GM18508 (cell line): ENCODE measurements at regions not wholly inside any gene's neighbourhood (a gene's known extent, or its start where the extent isn't known, plus 50 kb on each side); places are given as distances from the start of the nearest gene placed in this dataset.

Source experiments
- ATAC-seq: cut with Tn5 transposase; IDR thresholded peaks from one replicate; pipeline ENCODE4 v1.9.1; 2021; ENCODE audit warnings: moderate number of reproducible peaks; ENCODE audit not compliant: insufficient read depth, unreplicated experiment

- ATAC-seq = no peak
These were observed 92.1 kb upstream of the ELOVL6 start for GRCh38 chr4:110290511-110290910.

DNA sequence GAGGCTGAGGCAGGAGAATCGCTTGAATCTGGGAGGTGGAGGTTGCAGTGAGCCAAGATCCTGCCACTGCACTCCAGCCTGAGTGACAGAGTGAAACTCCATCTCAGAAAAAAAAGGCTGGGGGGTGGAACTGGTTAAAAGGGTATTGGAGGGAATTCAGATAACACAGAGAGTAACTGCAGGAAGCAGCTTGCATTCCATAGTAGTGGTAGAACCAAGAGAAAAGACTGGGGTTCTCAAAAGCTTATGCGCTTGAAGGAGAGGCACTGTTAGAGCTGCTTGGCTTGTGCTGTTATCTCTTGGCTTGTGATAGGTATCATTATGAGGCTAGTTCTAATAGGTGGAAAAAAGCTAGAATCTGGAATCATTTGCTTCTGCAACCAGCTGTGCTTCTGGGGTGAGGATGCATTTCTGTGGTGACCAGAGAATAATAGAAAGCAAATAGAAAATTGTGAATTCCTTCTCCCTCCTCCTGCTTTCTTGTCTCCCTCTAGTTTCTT lies 91.2 kb upstream of the ELOVL6 start:
- no peak for ATAC-seq

DNA sequence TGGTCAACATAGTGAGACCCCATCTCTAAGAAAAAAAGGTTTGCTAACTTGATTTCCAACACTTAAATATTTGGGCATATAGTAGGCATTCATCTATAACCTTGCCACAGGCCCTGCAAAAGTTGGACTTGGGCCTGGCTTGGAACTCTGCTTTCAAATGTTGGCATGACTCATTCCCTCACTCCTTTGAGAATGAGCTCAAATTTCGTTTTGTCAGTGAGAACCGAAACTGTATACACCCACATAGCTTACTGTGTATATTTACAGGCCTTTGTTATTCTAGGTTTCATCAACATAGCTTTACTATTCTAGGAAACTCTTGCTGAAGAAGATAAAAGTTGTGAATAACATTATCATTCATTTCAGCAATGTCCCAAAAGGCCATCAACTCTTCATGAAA lies 88.7 kb upstream of the ELOVL6 start:
- peak; percentile 100 for ATAC-seq

DNA sequence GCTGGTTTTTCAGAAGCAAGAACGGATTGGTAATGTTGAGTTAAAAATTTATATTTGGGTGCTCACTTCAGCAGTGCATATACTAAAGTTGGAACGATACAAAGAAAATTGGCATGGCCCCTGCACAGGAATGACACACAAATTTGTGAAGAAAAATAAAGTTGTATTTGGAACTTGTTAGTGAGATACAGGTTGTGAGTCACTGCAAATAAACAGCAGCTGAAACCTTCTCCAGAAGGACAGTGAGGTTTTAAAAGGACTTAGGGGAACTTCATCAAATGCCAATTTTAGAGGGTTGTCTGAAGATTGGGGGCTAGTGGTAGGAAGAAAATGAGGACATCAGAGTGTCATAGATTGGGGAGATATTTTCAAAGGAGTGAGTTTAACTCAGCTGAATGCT lies 79.7 kb upstream of the ELOVL6 start:
- no peak for ATAC-seq

DNA sequence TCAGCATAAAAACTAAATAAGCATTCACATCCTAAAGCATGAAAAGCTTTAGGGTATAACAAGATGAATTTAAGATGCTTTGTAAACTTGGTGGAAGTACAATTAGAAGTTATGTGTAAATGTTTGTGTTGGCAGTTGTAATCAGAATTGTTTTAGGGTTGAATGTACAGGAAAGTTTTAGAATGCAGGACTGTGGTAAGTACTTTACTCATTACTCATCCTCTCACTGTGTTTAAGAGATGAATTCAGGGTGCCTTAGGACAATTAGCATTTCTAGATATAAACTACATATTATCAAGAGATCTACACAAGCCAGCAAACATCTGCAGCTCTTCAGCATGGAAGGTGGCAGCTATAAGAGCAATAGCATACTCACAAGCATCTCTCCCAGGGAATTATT lies 77.5 kb upstream of the ELOVL6 start:
- ATAC-seq = no peak

DNA sequence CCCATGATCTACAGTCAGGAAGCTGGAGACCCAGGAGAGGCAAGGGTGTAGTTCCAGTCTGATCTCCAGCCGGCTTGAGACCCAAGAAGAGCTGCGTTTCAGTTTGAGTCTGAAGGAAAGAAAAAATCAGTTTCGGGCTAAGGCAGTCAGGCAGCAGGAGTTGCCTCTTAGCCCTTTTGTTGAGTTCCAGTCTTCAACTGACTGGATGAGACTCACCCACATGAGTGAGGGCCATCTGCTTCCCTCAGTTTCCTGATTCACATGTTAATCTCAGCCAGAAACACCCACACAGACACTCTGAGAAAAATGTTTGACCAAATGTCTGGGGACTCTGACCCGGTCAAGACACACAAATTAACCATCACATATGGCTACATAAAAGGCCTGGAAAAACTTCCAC lies 73.6 kb upstream of the ELOVL6 start:
- no peak for ATAC-seq

DNA sequence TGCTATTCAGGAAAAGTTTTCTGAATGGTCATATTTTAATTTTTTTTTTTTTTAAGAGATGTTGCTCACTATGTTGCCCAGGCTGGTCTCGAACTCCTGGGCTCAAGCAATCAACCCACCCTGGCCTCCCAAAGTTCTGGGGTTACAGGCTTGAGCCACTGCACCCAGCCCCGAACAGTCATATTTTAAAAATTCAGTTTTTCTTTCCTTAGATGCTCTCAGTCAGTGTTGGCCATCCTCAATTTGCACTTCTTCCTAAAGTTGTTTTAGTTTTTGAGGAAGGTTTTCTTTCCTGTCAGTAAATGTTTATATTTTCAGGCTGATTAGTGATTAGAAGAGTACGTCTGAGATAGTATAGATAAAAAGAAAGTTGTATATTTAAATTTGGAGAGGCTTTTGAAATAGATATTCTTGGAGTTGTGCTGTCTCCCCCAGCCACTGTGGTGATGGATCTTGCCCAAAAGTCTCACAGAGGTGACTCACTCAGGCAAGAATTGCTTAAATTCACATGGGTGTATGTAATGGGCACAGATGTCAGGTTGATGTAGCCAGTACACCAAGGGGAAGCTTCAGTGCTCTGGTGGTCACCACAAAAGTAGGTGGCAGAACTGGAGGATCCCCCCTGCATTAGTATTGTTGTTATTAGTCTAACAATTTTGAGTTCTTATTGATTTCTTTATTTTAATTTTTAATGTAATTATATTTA lies 72.2 kb upstream of the ELOVL6 start:
- ATAC-seq = no peak

DNA sequence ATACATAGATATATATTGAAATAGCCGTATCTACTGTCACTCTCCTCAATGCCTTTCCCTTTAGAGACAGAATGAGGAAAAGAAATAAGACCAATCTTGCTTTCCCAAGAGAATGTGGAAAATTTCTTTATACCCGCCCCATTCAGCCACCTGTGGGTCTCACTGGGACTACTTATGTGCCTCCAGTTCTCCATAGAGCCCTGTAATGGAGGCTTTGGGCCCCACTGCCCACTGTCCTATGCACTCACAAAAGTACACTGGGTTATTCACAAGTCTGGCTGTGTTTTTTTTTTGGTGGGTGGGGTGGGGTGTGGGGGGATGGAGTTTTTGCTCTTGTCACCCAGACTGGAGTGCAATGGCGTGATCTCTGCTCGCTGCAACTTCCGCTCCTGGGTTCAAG lies 70.4 kb upstream of the ELOVL6 start:
- no peak for ATAC-seq

DNA sequence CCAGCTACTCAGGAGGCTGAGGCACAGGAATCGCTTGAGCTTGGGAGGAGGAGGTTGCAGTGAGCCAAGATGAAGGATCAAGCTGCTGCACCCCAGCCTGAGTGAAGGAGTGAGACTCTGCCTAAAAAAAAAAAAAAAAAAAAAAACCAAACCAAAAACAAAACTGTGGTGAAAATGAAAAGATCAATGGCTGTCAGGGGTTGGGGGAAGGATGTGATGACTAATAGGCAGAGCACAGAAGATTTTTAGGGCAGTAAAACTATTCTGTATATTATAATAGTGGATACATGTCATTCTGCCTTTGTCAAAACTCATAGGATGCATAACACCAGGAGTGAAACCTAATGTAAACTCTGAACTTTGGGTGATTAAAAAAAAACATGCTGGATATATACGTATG lies 69.9 kb upstream of the ELOVL6 start:
- ATAC-seq = peak; percentile 65

DNA sequence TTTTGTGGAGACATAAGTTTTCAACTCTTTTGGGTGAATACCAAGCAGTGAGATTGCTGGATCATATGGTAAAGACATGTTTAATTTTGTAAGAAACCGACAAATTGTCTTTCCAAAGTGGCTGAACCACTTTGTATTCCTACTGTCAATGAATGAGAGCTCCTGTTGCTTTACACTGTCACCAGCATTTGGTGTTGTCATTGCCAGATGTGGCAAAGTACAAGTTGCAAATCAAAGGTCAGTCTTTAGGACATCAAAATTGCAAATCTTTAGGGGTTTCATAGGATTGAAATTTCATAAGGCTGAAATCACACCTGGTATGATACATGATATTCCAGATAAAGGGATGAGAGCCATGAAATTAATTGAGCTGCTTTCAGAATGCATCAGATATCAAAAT lies 67.7 kb upstream of the ELOVL6 start:
- no peak for ATAC-seq

- no peak for ATAC-seq
These were observed 66.6 kb upstream of the ELOVL6 start for GRCh38 chr4:110265001-110265400.

GRCh38 chr4:110260299-110260698 lies 61.9 kb upstream of the ELOVL6 start:
- ATAC-seq = no peak

- ATAC-seq = no peak
These were observed 51.6 kb upstream of the ELOVL6 start for GRCh38 chr4:110250023-110250387.

DNA sequence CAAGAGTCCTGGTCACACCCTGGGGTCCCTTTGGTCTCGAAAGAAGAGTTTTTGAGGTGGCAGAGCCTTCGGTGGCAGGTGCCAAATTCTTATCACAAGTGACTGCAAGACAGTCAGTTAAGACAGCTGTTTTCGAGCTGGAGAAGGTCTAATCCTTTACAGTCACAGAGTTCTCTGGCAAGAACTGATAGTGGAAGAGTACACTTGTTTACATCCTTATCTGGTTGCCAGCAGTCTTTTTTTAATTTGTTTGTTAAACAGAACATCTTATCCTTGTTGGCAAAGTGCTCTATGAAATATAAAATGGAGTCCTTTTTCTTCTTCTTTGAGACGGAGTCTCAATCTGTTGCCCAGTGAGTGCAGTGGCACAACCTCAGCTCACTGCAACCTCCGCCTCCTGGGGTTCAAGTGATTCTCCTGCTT lies 50.4 kb upstream of the ELOVL6 start:
- no peak for ATAC-seq
